Colonic mucosa (tissue), 4 donors: ENCODE measurements at regions not wholly inside any gene's neighbourhood (a gene's known extent, or its start where the extent isn't known, plus 50 kb on each side); places are given as distances from the start of the nearest gene placed in this dataset.

Source experiments
- DNase-seq: peaks from one replicate; pipeline ENCODE4 v3.0.0-alpha.2; 2020
- H3K27ac ChIP-seq: fragments of 200-600 bp; one replicate; pipeline ENCODE4 v1.8.0; 2021
- H3K27me3 ChIP-seq: fragments of 200-600 bp; one replicate; pipeline ENCODE4 v1.8.0; 2021
- H3K36me3 ChIP-seq: fragments of 200-600 bp; one replicate; pipeline ENCODE4 v1.8.0; 2021
- H3K4me1 ChIP-seq: fragments of 200-600 bp; one replicate; pipeline ENCODE4 v1.8.0; 2021; ENCODE audit warnings: mild to moderate bottlenecking
- H3K4me3 ChIP-seq: fragments of 200-600 bp; one replicate; pipeline ENCODE4 v1.8.0; 2021
- H3K9ac ChIP-seq, 2 donors: one replicate each; pipeline ENCODE4 v1.7.0; 2013; ENCODE audit warnings: control low read depth in 2 of 2, low read depth in 2 of 2, low read length in 2 of 2
- H3K9me3 ChIP-seq: fragments of 200-600 bp; one replicate; pipeline ENCODE4 v1.8.0; 2021
- CTCF ChIP-seq: fragments of 200-600 bp; IDR thresholded peaks from one replicate; pipeline ENCODE4 v1.8.0; 2022; ENCODE audit warnings: antibody characterized with exemption, mild to moderate bottlenecking
- intact Hi-C: fragments of 100-400 bp; cut with DNase I; formaldehyde crosslinking; loops from one replicate; pipeline ENCODE4 v1.14.1; 2022
- donor health status: healthy.
- donor health status: DM: no; HTN: no; CAD: no.
- donor health status: DM: no; HTN: no; CAD: no.

DNA sequence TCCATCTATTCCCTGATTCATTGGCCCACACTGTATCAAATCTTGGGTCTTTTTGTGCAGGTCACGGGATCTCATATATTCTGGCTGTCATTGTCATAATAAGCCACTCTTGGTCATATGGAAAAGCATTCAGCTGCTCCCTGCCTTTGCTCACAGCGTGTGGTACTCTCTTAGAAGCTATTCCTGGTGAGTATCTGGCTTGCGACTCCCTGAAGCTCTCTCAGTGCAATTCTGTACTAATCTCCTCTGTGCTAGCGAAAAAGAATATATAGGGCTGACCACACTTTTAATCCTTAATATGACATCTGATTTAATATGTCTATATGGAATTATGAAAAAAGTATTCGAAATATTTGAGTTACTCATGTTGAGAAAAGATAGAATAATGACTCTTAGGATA lies 440.8 kb upstream of the GBE1 start:
- TF ChIP-seq CTCF = no peak
- intact Hi-C loops = no loop called here
- H3K27ac ChIP-seq = no peak overlapping the region
- DNase-seq = no peak
- H3K9ac ChIP-seq = no peak overlapping the region
- H3K27me3 ChIP-seq = no peaks in the 10 kb centered on the region
- H3K4me3 ChIP-seq = no peak overlapping the region
- H3K9me3 ChIP-seq = no peaks in the 10 kb centered on the region
- no peaks in the 10 kb centered on the region for H3K4me1 ChIP-seq
- no peaks in the 10 kb centered on the region for H3K36me3 ChIP-seq

GRCh38 chr3:82201316-82201715 lies 439.9 kb upstream of the GBE1 start:
- intact Hi-C loops = no loop called here
- Histone ChIP-seq H3K36me3 (no peaks in the 10 kb centered on the region), H3K4me3 (no peak overlapping the region), H3K9ac (no peak overlapping the region), H3K27ac (no peak overlapping the region), H3K9me3 (no peaks in the 10 kb centered on the region), H3K27me3 (no peaks in the 10 kb centered on the region), H3K4me1 (no peaks in the 10 kb centered on the region)
- no peak for TF ChIP-seq CTCF
- DNase-seq = no peak

DNA sequence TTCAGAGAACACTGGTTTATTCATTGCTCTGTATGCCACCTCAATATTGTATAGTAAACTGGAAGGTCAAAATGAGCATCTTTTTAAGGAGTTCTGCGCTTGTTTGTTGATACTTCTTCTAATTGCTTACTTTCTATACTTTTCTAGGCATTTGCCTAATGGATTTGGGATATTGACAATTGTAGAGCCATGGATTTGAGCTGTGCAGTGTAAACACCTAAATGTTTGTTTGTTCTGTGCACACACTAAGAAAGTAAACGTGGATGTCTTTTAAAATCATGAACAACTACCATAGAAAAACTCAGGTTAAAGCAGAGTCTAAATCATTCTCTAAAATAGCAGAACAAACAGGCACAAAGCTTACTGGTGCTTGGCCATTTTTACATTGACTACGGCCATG lies 436.6 kb upstream of the GBE1 start:
- H3K9ac ChIP-seq = no peak overlapping the region
- H3K4me3 ChIP-seq = no peak overlapping the region
- H3K27ac ChIP-seq = no peak overlapping the region
- DNase-seq = no peak
- no peaks in the 10 kb centered on the region for H3K4me1 ChIP-seq
- intact Hi-C loops = no loop called here
- no peaks in the 10 kb centered on the region for H3K36me3 ChIP-seq
- H3K27me3 ChIP-seq = no peaks in the 10 kb centered on the region
- H3K9me3 ChIP-seq = no peaks in the 10 kb centered on the region
- no peak for TF ChIP-seq CTCF

DNA sequence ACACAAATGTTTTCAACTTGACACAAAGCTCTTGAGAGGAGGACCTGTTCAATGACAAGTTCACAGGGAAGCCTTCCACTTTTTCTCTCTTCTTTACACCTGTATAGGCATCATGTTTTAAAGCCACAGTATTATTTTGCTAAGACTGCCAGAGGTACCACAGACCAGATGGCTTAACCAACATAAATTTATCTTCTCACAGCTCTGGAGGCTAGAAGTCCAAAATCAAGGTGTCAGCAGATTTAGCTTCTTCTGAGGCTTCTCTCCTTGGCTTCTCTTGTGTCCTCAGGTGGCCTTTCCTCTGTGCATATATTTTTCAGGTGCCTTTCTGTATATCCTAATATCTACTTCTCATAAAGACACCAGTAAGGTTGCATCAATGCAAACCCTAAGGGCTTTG lies 435.2 kb upstream of the GBE1 start:
- DNase-seq = no peak
- Histone ChIP-seq H3K27me3 (no peaks in the 10 kb centered on the region), H3K4me1 (no peaks in the 10 kb centered on the region), H3K27ac (no peak overlapping the region), H3K9me3 (no peaks in the 10 kb centered on the region), H3K36me3 (no peaks in the 10 kb centered on the region), H3K9ac (no peak overlapping the region), H3K4me3 (no peak overlapping the region)
- intact Hi-C loops = no loop called here
- TF ChIP-seq CTCF = no peak

GRCh38 chr3:82194870-82195269 lies 433.4 kb upstream of the GBE1 start:
- Histone ChIP-seq H3K9ac (no peak overlapping the region), H3K9me3 (no peaks in the 10 kb centered on the region), H3K4me1 (no peaks in the 10 kb centered on the region), H3K27me3 (no peaks in the 10 kb centered on the region), H3K27ac (no peak overlapping the region), H3K4me3 (no peak overlapping the region), H3K36me3 (no peaks in the 10 kb centered on the region)
- no peak for DNase-seq
- TF ChIP-seq CTCF = no peak
- intact Hi-C loops = no loop called here

DNA sequence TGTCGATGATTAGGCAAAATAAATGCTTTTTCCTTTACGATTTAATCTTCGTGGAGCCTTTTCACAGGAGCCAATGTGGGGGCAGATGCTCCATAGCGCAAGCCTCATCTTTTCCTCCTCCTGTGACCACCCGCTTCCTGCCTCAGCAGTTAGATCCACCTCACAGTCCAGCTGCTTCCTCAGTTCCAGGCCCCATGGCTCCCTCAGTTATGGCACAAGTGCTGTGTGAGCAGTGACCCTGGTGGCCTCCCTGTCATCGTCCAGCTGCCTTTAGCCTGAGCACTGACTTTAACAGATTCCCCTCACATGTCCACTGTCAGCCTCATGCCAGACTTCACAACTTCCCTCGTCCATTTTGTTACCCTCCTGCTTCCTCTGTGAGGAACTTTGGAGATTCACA lies 424.6 kb upstream of the GBE1 start:
- H3K4me3 ChIP-seq = no peak overlapping the region
- no peak for DNase-seq
- H3K4me1 ChIP-seq = no peaks in the 10 kb centered on the region
- H3K9ac ChIP-seq = no peak overlapping the region
- no peaks in the 10 kb centered on the region for H3K9me3 ChIP-seq
- intact Hi-C loops = no loop called here
- no peaks in the 10 kb centered on the region for H3K36me3 ChIP-seq
- H3K27me3 ChIP-seq = no peaks in the 10 kb centered on the region
- no peak overlapping the region for H3K27ac ChIP-seq
- no peak for TF ChIP-seq CTCF
